A549 (cell line): ENCODE measurements at regions not wholly inside any gene's neighbourhood (a gene's known extent, or its start where the extent isn't known, plus 50 kb on each side); places are given as distances from the start of the nearest gene placed in this dataset.
"Not testable (repeated sequence)": the region's sequence is repeated elsewhere in the genome, so short reads cannot be mapped to it uniquely, and the experiment has no call there.

ENCODE experiments used
- ATAC-seq, 2 experiments: fragments of 200-7000 bp in 1 of 2; fragments of >200 bp in 1 of 2; cut with Nextera tagmentation in 1 of 2; cut with Tn5 transposase in 1 of 2; 3 replicates each; pipeline versions ENCODE4 v1.8.0 to v1.9.1; 2018 to 2020; ENCODE audit warnings: mild to moderate bottlenecking in 1 of 2, moderate library complexity in 1 of 2
- CTCF ChIA-PET: fragments of 300-600 bp; sonication (Branson Sonifier 250); formaldehyde crosslinking; extraction: SDS; loops from one replicate; lab custom pipeline; 2021; ENCODE audit warnings: antibody characterized with exemption, inconsistent platforms; lab: Yijun Ruan, JAX
- POLR2A ChIA-PET: fragments of 350-600 bp; formaldehyde crosslinking; extraction: SDS; loops from one replicate; lab custom pipeline; 2021; ENCODE audit warnings: antibody characterized with exemption, inconsistent platforms; lab: Yijun Ruan, JAX
- DNase-seq, 2 experiments: peaks; one replicate each; pipeline versions ENCODE4 v3.0.0 to v3.0.0-alpha.2; 2011 to 2016; ENCODE audit warnings: low read depth in 1 of 2, low spot score in 1 of 2
- FAIRE-seq: peaks from 2 replicates; lab custom pipeline; 2011; peaks lifted over from hg19 to GRCh38; lab: Jason Lieb, UNC
- H3K27ac ChIP-seq, 2 experiments: fragments of >200 bp; sonication (Bioruptor Twin); formaldehyde crosslinking; 3 replicates each; pipeline ENCODE4 v1.5.1; 2016 to 2017
- H3K4me1 ChIP-seq: fragments of >200 bp; sonication (Bioruptor Twin); formaldehyde crosslinking; 3 replicates; pipeline ENCODE4 v1.6.1; 2016
- H3K4me2 ChIP-seq: fragments of >200 bp; sonication (Bioruptor Twin); formaldehyde crosslinking; 3 replicates; pipeline ENCODE4 v1.6.1; 2016
- H3K4me3 ChIP-seq: fragments of >200 bp; sonication (Bioruptor Twin); formaldehyde crosslinking; 3 replicates; pipeline ENCODE4 v1.5.1; 2016
- H3K9me3 ChIP-seq: fragments of >200 bp; sonication (Bioruptor Twin); formaldehyde crosslinking; 3 replicates; pipeline ENCODE4 v1.6.1; 2016
- CEBPB ChIP-seq, 2 experiments: fragments of >200 bp in 1 of 2; sonication (Bioruptor Twin) in 1 of 2; formaldehyde crosslinking in 1 of 2; IDR thresholded peaks; 2 replicates each; pipeline ENCODE4 v1.6.1; 2012 to 2016
- EHF ChIP-seq: fragments of 250-450 bp; sonication (Bioruptor Pico); IDR thresholded peaks from 2 replicates; pipeline ENCODE4 v1.5.0; 2020; ENCODE audit warnings: mild to moderate bottlenecking
- ESRRA ChIP-seq: fragments of 150-350 bp; IDR thresholded peaks from 2 replicates; pipeline ENCODE4 v1.6.1; 2014; ENCODE audit warnings: mild to moderate bottlenecking, low read length, borderline replicate concordance
- FOXS1 ChIP-seq: fragments of 250-450 bp; sonication (Bioruptor Pico); IDR thresholded peaks from 2 replicates; pipeline ENCODE4 v1.5.0; 2020; ENCODE audit warnings: mild to moderate bottlenecking, moderate library complexity
- HDAC2 ChIP-seq: fragments of 200-600 bp; sonication (generic); IDR thresholded peaks from 2 replicates; pipeline ENCODE4 v1.6.1; 2016
- HES2 ChIP-seq: fragments of >200 bp; sonication (Bioruptor Twin); formaldehyde crosslinking; IDR thresholded peaks from 2 replicates; pipeline ENCODE4 v1.6.1; 2016
- HMGXB4 ChIP-seq: fragments of 250-450 bp; sonication (Bioruptor Pico); IDR thresholded peaks from 2 replicates; pipeline ENCODE4 v1.5.0; 2021; ENCODE audit warnings: mild to moderate bottlenecking, moderate library complexity, borderline replicate concordance
- HOXA7 ChIP-seq: fragments of 250-450 bp; sonication (Bioruptor Pico); IDR thresholded peaks from 2 replicates; pipeline ENCODE4 v1.5.0; 2020; ENCODE audit warnings: mild to moderate bottlenecking, moderate library complexity
- HOXB5 ChIP-seq: fragments of 250-450 bp; sonication (Bioruptor Pico); IDR thresholded peaks from 2 replicates; pipeline ENCODE4 v1.5.0; 2020; ENCODE audit warnings: mild to moderate bottlenecking, moderate library complexity
- JUN ChIP-seq, 2 experiments: fragments of >200 bp; sonication (Bioruptor Twin); formaldehyde crosslinking; IDR thresholded peaks; 2 replicates in 1 of 2; 3 replicates in 1 of 2; pipeline ENCODE4 v1.6.1; 2016 to 2017
- KDM1A ChIP-seq: fragments of 200-600 bp; sonication (generic); IDR thresholded peaks from 2 replicates; pipeline ENCODE4 v1.6.1; 2016; ENCODE audit warnings: low read depth, mild to moderate bottlenecking
- MYC ChIP-seq: IDR thresholded peaks from 2 replicates; pipeline ENCODE4 v1.6.1; 2012; ENCODE audit warnings: mild to moderate bottlenecking, inconsistent platforms, low read length, improper control_type of control experiment, borderline replicate concordance
- NFE2L2 ChIP-seq: fragments of 150-350 bp; conservative IDR thresholded peaks from 2 replicates; pipeline ENCODE4 v1.6.1; 2014; ENCODE audit warnings: low read length
- NR3C1 ChIP-seq: fragments of >200 bp; sonication (Bioruptor Twin); formaldehyde crosslinking; IDR thresholded peaks from 3 replicates; pipeline ENCODE4 v1.6.1; 2017
- POLR2AphosphoS2 ChIP-seq: conservative IDR thresholded peaks from 2 replicates; pipeline ENCODE4 v1.6.1; 2012; ENCODE audit warnings: low read length, improper control_type of control experiment, inconsistent platforms
- RARB ChIP-seq: fragments of 250-450 bp; sonication (Bioruptor Pico); IDR thresholded peaks from 2 replicates; pipeline ENCODE4 v1.8.0; 2021; ENCODE audit warnings: mild to moderate bottlenecking, moderate library complexity
- RFX5 ChIP-seq: fragments of 450-650 bp; IDR thresholded peaks from 2 replicates; pipeline ENCODE4 v1.7.1; 2014; ENCODE audit warnings: antibody characterized with exemption, mild to moderate bottlenecking, moderate library complexity
- SREBF2 ChIP-seq: fragments of 450-650 bp; IDR thresholded peaks from 2 replicates; pipeline ENCODE4 v1.6.1; 2014; ENCODE audit warnings: mild to moderate bottlenecking, moderate library complexity
- ZNF302 ChIP-seq: fragments of 250-450 bp; sonication (Bioruptor Pico); IDR thresholded peaks from 2 replicates; pipeline ENCODE4 v1.9.0; 2021; ENCODE audit warnings: inconsistent platforms, mild to moderate bottlenecking, moderate library complexity
- ZSCAN20 ChIP-seq: fragments of 250-450 bp; sonication (Bioruptor Pico); IDR thresholded peaks from 2 replicates; pipeline ENCODE4 v1.8.0; 2022; ENCODE audit warnings: mild to moderate bottlenecking, moderate library complexity
- WGBS: methylation state at CpG from one replicate; pipeline ENCODE4 v1.1.6; 2017; ENCODE audit errors: missing lambda C conversion rate; 5-methylcytosine and 5-hydroxymethylcytosine counted together
- TF ChIP-seq, protein P1 (sequence below): IDR thresholded peaks from 2 replicates; pipeline ENCODE4 v1.6.1; 2012
- TF ChIP-seq, protein P2 (sequence below): fragments of >200 bp; sonication (Bioruptor Twin); formaldehyde crosslinking; IDR thresholded peaks from 3 replicates; pipeline ENCODE4 v1.5.1; 2016
- TF ChIP-seq, protein P3 (sequence below): IDR thresholded peaks from 2 replicates; pipeline ENCODE4 v1.6.1; 2012
- TF ChIP-seq, protein P4 (sequence below): fragments of 450-650 bp; IDR thresholded peaks from 2 replicates; pipeline ENCODE4 v1.6.1; 2014; ENCODE audit warnings: antibody characterized with exemption

- POLR2A ChIA-PET = no interaction called here
- ATAC-seq (no peak), FAIRE-seq (no peak), DNase-seq (no peak)
- Histone ChIP-seq H3K27ac (no peak overlapping the region), H3K9me3 (no peaks in the 10 kb centered on the region), H3K4me2 (no peak overlapping the region), H3K4me3 (no peak overlapping the region), H3K4me1 (peaks cover 10% of the 10 kb centered on the region)
- TF ChIP-seq EHF (CRISPR knock-in tag) (no peak), HOXA7 (CRISPR knock-in tag) (no peak), CEBPB (IDR thresholded peaks at IDR 0.05) (no peak), KDM1A (no peak), SREBF2 (no peak), NR3C1 (no peak), HMGXB4 (no peak), POLR2AphosphoS2 (no peak), ESRRA (no peak), NFE2L2 (no peak), RFX5 (no peak), FOXS1 (no peak), ZNF302 (CRISPR knock-in tag) (no peak), HDAC2 (no peak), ZSCAN20 (no peak), RARB (no peak), HOXB5 (CRISPR knock-in tag) (no peak)
- TF ChIP-seq, protein P1, sequence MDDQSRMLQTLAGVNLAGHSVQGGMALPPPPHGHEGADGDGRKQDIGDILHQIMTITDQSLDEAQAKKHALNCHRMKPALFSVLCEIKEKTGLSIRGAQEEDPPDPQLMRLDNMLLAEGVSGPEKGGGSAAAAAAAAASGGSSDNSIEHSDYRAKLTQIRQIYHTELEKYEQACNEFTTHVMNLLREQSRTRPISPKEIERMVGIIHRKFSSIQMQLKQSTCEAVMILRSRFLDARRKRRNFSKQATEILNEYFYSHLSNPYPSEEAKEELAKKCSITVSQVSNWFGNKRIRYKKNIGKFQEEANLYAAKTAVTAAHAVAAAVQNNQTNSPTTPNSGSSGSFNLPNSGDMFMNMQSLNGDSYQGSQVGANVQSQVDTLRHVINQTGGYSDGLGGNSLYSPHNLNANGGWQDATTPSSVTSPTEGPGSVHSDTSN = no peak
- TF ChIP-seq, protein P2, sequence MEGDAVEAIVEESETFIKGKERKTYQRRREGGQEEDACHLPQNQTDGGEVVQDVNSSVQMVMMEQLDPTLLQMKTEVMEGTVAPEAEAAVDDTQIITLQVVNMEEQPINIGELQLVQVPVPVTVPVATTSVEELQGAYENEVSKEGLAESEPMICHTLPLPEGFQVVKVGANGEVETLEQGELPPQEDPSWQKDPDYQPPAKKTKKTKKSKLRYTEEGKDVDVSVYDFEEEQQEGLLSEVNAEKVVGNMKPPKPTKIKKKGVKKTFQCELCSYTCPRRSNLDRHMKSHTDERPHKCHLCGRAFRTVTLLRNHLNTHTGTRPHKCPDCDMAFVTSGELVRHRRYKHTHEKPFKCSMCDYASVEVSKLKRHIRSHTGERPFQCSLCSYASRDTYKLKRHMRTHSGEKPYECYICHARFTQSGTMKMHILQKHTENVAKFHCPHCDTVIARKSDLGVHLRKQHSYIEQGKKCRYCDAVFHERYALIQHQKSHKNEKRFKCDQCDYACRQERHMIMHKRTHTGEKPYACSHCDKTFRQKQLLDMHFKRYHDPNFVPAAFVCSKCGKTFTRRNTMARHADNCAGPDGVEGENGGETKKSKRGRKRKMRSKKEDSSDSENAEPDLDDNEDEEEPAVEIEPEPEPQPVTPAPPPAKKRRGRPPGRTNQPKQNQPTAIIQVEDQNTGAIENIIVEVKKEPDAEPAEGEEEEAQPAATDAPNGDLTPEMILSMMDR = no peak
- TF ChIP-seq, protein P3, sequence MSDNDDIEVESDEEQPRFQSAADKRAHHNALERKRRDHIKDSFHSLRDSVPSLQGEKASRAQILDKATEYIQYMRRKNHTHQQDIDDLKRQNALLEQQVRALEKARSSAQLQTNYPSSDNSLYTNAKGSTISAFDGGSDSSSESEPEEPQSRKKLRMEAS = no peak
- CTCF ChIA-PET = no interaction called here
These were observed 93.1 kb downstream of the ABCC12 start for GRCh38 chr16:48062681-48063080.

DNA sequence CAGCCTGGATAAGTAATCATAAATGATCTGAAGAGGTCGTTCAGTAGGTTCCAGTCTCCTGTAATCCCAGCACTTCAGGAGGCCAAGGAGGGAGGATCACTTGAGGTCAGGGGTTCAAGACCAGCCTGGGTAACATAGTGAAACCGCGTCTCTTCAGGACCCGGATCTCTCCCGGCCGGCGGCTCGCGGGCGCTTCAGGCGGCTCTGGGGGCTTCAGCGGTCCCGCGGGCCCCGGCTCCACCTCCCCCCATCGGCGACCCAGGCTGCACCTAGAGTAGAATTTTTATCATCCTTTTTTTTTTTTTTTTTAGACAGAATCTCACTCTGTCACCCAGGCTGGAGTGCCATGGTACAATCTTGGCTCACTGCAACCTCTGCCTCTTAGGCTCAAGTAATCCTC lies 95.9 kb downstream of the ABCC12 start:
- TF ChIP-seq JUN (IDR thresholded peaks at IDR 0.05) (no peak), HOXA7 (CRISPR knock-in tag) (no peak), HES2 (no peak), MYC (no peak)
- TF ChIP-seq, protein P4, sequence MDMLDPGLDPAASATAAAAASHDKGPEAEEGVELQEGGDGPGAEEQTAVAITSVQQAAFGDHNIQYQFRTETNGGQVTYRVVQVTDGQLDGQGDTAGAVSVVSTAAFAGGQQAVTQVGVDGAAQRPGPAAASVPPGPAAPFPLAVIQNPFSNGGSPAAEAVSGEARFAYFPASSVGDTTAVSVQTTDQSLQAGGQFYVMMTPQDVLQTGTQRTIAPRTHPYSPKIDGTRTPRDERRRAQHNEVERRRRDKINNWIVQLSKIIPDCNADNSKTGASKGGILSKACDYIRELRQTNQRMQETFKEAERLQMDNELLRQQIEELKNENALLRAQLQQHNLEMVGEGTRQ = no peak
- H3K9me3 ChIP-seq = no peaks in the 10 kb centered on the region
- no peak overlapping the region for H3K27ac ChIP-seq
- DNase-seq (no peak), ATAC-seq (no peak), FAIRE-seq (no peak)
- 94% methylated on average over 17 of the region's 17 CpGs for WGBS
- CTCF ChIA-PET = no interaction called here
- H3K4me2 ChIP-seq = no peak overlapping the region
- no peak overlapping the region for H3K4me3 ChIP-seq
- POLR2A ChIA-PET = no interaction called here
- H3K4me1 ChIP-seq = peaks cover 14% of the 10 kb centered on the region

- peaks cover 14% of the 10 kb centered on the region for H3K4me1 ChIP-seq
- CTCF ChIA-PET, POLR2A ChIA-PET, ATAC-seq, DNase-seq, FAIRE-seq, H3K4me2 ChIP-seq, H3K9me3 ChIP-seq, H3K4me3 ChIP-seq: not testable (repeated sequence)
- H3K27ac ChIP-seq = peak overlapping the region; percentile 49 to 69; a peak in 4 of 6 replicates
- WGBS = 93% methylated on average over 3 of the region's 25 CpGs
These were observed 96.6 kb downstream of the ABCC12 start for GRCh38 chr16:48059190-48059589.
